ENCODE measurements at regions not wholly inside any gene's neighbourhood (a gene's known extent, or its start where the extent isn't known, plus 50 kb on each side); places are given as distances from the start of the nearest gene placed in this dataset.

- TF ChIP-seq SUZ12 (IDR thresholded peaks at IDR 0.05; ENCODE audit: extremely low read depth, insufficient read depth, insufficient read length), result no peak
- TF ChIP-seq YY1 (IDR thresholded peaks at IDR 0.05; ENCODE audit: insufficient read depth, insufficient read length), result no peak
These were observed 1211.6 kb upstream of the PCDH20 start for GRCh38 chr13:62627226-62627625.
